ENCODE measurements at regions not wholly inside any gene's neighbourhood (a gene's known extent, or its start where the extent isn't known, plus 50 kb on each side); places are given as distances from the start of the nearest gene placed in this dataset.

DNA sequence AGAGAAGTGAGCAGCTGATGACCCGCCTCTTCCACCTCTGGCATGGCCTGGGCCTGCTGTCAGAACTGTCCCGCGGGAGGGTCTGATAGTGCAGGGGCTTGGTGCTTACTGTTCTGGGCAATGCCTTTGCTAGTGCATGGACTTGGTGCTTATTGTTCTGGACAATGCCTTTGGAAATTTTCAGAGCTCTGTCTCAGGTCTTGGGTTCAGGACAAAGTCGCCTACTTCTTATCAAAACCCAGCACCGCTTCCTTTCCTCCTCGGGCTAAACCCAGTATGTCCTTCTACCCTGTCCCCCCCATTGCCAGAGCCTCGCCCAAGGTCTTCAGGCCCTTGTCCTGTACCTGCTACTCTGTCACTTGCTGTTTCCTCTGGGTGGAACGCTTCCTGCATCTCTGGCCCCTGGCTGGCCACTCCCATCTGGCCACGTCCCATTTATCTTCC is 149.6 kb downstream of the ACKR3 start:
- DNase-seq = no peak

DNA sequence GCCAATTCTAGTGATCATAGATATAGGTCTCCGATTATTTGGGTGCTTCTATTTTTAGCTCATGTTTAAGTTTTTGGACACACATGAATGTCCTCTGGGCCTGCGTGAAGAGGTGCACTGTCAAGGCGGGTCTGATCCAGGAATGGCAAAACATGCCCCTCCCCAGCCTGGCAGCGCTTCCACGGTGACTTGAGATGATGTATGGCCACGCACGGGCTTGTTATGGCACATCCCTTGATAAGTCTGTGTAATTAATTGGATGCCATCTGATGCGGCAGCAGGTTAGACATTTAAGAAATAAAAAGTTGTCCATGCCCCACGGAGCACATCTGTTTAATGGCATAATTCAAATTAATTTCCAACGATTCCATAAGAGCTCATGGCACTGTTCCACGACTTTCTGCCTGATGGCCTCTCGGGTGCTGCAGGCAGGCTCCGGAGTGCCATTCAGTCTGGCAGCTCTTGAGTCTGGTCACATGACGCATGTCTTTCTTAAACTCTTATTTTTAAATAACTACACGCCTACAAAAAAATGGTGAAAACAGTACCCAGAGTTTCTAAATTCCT is 151.4 kb downstream of the ACKR3 start:
- no peak for DNase-seq

GRCh38 chr2:236724200-236724599 is 154.6 kb downstream of the ACKR3 start:
- no peak for DNase-seq

DNA sequence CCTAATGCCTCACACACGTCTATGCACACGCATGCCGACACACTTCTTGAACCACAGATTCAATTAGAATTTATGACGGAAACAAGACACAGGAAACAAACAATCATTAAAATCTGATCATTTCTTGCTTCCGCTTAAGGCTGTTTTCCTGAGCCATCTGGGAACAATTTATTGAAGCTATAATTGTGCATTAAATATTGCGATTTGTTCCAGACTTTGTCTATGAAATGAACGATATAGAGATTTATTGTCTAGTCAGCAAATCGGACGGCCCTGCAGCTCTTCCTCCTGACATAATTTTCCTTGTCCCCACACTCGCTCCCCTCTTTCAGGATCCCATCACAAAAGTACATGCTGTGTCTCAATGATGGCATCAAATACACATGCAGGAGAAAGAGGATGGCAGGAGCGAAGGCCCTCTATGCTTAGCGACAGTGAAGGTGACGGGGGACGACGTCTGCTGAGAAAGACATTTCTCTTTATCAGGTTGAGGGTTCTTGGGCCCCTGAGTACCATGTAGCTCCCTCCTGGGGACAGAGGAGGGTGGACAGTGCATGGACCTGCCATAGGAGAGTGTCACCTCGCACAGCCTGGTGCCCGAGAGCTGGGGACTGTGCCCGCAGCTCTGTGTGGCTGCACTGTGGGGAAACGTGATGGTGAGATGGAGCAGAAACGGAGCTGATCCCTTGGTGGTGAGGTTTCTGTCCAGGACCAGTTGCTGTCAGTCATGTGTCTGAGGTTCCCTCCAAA is 157.3 kb downstream of the ACKR3 start:
- DNase-seq = no peak

DNA sequence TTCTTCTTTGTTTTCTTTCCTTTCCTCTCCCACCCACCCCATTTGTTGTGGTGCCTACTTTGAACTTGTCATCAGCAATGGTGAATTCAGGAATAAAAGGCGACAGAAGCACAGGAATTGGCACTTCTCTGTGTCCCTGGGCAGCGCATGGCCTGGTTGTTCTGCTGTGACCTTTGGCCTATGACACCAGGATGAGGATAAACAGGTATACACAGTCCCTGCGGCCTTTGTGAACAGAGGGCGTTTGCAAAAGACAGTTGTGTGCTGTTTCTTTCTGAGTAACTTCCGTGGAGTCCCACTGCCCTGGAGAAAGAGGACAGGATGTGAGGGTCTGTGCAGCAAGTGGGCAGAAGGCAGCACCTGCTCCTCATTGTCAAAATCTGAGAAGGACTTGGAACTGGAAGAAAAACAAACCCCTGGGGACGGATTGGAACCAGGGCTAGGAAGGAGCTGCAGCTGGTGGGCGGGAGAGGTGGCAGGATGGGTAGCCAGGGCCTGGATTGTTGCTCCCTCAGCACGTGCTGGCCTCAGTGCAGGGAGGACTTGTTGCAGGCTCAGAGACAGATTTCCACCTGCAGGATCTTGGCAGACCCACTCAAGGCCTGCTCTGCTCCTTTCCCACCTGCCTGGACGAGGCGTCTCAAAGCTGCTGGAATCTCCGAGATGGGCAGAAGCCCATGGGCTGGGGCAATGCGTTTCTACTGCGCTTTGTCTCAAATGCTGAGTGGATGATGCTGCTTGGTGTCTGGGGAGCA is 159.5 kb downstream of the ACKR3 start:
- DNase-seq = no peak

- no peak for DNase-seq
These were observed 160.8 kb downstream of the ACKR3 start for GRCh38 chr2:236730393-236730792.

- no peak for DNase-seq
These were observed 162.3 kb downstream of the ACKR3 start for GRCh38 chr2:236731767-236732580.

GRCh38 chr2:236733156-236733555 is 163.5 kb downstream of the ACKR3 start:
- no peak for DNase-seq

- DNase-seq = no peak
These were observed 166.2 kb downstream of the ACKR3 start for GRCh38 chr2:236735825-236736238.

DNA sequence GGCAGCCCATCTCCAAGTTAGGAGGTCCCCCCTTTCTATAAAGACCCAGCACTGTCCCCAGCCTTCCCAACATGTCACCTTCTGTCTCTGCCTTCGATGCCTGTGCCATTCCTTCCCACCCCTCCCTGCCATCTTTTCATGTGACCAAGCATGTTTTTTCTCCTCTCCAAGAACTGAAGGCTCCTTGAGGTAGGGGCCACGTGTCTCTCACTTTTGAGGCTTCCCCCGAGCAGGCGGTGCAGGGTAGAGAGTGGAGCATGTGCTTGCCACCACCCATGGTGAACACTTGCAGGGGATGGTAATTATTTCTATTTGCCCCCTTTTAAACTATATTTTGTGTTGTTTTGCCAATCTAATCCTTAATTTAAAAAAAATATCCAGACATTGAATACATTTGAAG is 168.4 kb downstream of the ACKR3 start:
- no peak for DNase-seq

- no peak for DNase-seq
These were observed 169.3 kb downstream of the ACKR3 start for GRCh38 chr2:236738896-236739295.

- DNase-seq = no peak
These were observed 170.0 kb downstream of the ACKR3 start for GRCh38 chr2:236739663-236740062.

- DNase-seq = no peak
These were observed 170.9 kb downstream of the ACKR3 start for GRCh38 chr2:236740506-236740905.

GRCh38 chr2:236743039-236743920 is 173.7 kb downstream of the ACKR3 start:
- DNase-seq = peak; percentile 33

DNA sequence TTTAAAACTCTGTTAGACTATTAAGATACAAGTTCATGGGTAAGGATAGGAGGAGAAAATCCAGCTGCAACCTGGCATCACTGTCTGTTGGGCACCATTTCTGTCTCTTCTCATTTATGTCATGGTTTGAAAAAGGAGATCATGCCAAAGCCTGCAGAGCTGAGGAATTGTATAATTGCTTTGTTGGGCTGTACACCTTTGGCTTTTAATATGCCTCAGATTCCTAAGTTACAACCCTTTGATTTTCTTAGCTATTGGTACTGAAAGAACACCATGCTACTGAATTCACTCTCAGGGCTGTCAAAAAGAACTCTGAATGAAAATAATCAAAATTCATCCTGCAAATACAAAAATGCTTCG is 174.3 kb downstream of the ACKR3 start:
- DNase-seq = no peak

GRCh38 chr2:236744281-236744705 is 174.7 kb downstream of the ACKR3 start:
- no peak for DNase-seq

DNA sequence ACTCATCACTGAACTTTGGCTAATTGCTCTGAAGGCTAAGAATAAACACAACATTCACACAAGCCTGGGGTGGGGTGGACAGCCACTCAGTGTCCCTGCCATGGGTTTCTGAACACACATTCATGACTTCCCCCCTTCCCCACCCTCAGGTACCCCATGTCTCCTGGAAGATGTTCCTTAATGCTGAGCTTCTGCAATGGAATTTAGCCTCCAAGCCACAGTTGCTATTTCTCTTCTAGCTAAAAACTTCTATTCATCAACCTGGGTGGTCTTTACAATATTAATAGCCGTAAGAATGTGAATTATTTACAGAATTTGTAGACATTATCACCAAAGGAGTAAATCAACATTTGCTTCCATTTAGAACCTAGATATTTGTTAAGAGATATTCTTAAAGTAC is 175.1 kb downstream of the ACKR3 start:
- no peak for DNase-seq

GRCh38 chr2:236745420-236746210 is 176.0 kb downstream of the ACKR3 start:
- DNase-seq = no peak

- no peak for DNase-seq
These were observed 177.2 kb downstream of the ACKR3 start for GRCh38 chr2:236746833-236747232.

GRCh38 chr2:236747426-236747825 is 177.8 kb downstream of the ACKR3 start:
- DNase-seq = no peak

DNA sequence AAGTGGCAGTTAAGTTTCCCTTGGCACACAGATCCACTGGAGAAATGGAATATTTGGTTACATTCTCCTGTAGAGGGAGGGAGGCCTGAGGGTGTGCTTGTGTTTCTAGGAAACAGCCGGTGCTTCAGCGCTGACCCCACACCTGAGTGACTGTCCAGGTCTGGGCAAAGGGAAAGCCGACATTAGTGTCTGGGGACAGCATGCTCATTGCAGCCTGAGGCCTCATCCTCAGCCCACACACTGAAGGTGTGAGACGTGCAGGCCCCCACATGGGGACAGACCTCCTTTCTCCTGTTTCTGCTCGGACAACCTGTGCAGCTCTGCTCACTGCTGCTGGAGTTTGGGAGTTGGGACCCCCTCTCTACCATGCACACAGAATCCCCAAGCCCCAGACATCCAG is 178.3 kb downstream of the ACKR3 start:
- DNase-seq = no peak
